HG03135 (cell line): ENCODE measurements at regions not wholly inside any gene's neighbourhood (a gene's known extent, or its start where the extent isn't known, plus 50 kb on each side); places are given as distances from the start of the nearest gene placed in this dataset.
"Not testable (repeated sequence)": the region's sequence is repeated elsewhere in the genome, so short reads cannot be mapped to it uniquely, and the experiment has no call there.

Experiments
- ATAC-seq: cut with Tn5 transposase; IDR thresholded peaks from one replicate; pipeline ENCODE4 v1.9.1; 2021; ENCODE audit warnings: mild to moderate bottlenecking, moderate library complexity; ENCODE audit not compliant: unreplicated experiment

DNA sequence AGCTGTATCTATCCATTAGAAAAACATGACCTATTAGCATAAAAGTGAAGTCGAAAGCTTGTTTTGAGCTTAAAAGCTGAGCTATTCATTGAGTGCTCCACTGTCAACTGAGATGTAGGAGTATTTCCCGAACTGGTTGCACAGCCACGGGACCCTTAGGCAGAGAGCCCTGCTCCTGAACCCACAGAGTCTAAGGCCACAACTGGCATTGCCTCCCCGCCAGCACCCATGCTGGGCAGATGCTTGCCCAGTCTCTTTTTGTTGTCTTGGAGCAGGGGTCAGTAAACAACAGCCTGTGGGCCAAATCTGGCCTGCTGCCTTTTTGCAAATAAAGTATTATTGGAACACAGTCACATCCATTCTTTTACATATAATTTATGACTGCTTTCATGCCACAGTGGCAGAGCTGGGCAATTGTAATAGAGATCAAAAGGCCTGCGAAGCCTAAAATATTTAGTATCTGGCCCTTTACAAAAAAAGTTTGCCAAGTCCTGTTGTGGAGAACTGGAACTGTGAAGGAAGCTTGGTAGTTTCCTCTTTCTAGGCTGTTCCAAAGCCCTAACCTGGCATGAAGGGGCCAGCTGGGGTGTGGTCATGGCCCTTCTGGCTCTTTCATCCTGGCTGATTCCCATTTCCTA, 58.4 kb upstream of the WAPL start:
- no peak for ATAC-seq

DNA sequence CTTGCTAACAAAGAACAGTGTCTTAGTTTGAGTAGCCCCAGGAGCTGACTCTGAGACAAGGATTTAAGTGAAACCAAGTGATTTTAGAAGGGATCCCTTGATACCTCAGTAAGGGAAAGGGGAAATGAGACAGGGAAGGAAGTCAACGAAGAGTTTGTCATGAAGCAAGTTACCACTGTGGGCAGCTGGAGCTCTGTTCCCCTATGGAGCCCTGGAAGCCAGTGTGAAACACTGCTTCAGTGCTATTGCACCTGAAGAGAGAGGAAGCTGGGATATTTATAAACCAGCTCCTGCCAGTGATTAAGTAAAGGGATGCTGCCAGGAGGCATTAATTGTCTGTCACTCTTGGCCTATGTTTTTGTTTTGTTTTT, 58.9 kb upstream of the WAPL start:
- no peak for ATAC-seq

DNA sequence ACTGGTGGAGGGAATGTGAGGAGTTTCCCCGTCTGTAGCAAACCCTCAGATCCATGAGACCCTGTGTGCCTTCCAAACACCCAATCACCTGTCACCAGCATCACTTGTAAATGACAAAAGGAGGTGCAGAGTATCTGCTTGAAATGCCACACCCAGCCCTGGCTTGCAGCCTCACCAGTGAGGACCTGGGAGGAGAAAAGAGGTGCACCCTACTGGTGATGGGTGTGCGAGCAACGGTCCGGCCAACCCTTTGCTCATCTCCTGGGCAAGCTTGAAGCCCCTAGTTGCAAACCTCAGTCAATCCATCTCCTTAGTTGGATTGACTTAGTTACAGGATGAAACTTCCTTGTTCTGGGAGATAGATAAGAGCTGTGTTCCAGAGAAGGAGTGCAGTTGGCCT, 62.4 kb upstream of the WAPL start:
- ATAC-seq = no peak

DNA sequence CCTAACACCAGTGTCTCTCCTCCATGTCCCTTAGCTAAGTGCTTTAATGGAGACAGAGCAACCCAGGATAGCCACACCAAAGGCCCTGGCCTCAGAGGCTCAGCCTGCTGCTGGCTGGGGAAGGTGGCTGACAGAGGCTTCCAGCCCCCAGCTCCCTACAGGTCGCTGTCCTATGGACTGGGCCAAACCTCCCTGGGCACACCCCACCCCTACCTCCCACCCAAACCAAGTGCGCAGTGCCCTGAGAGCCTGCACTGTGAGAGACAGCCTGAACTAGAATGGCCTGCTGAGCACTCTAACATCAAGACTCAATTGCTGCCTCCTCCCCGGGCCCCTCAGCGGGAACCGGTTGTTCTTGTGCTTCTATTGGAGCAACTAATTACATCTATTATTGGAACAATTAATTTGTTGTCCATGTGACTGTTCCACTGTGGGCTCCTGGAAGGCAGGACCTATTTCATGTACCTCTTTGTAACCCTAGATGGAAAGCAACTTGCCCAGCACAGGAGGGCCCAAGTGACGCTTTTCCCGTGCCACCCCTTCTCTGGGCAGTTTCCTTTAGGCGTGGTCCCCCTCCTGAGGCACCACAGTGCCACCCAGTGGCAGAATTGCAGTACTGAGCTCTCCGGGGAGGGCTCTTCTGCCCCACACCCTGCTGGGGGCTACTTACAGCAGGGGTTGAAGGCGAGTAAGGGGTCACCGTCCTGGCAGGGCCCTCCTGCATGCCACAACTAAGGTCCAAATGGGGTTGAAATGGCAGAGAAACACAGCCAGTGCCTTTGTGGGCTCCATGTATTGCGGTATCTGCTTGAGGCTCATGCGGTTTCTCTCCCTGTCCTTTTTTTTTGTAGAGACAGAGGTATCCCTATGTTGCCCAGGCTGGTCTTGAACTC, 63.7 kb upstream of the WAPL start:
- peak; percentile 87 for ATAC-seq

DNA sequence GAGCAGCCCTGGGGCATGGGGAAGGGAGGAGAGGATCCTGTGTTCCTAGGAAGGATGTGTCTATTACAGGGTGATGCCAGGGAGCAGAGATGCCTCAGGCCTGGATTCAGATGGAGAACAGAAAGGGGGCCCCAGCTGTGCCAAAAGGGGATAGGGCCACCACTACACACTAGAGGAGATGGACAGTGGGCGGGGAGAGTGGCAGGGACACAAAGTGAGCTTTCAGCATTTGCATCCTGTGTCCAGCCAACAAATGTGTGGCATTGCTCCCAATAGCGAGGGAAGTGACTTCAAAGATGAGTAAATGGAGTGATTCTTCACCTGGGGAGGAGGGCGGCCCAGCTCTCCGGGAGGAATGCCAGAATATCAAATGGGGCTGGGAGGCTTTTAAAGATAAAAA, 64.9 kb upstream of the WAPL start:
- no peak for ATAC-seq

DNA sequence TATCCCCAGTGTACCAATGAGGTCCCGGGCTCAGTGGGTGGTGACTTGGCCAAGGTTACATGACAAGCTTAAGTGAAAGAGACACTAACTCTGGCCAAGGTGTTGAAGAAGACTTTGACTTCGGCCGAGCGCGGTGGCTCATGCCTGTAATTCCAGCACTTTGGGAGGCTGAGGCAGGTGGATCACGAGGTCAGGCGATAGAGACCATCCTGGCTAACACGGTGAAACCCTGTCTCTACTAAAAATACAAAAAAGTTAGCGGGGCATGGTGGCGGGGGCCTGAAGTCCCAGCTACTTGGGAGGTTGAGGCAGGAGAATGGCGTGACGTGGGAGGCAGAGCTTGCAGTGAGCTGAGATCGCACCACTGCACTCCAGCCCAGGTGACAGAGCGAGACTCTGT, 65.6 kb upstream of the OPN4 start:
- not testable (repeated sequence) for ATAC-seq

DNA sequence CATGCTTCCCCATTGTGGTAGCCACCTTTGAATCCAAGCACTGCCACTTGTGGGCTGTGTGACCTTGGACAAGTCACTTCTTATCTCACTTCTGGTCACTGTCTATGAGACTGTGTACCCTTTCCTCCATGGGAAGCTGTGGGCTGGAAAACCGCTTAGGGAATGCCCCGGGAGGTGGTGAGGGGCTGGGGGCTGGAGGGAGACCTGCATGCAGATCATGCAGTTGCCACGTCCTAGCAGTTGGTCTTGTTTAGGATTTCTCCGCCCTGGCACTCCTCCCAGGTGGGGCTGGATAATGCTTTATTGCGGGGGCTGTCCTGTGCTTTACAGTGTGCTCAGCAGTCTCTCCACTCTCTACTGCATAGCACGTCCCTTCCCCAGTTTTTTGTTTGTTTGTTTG, 62.9 kb upstream of the OPN4 start:
- no peak for ATAC-seq

DNA sequence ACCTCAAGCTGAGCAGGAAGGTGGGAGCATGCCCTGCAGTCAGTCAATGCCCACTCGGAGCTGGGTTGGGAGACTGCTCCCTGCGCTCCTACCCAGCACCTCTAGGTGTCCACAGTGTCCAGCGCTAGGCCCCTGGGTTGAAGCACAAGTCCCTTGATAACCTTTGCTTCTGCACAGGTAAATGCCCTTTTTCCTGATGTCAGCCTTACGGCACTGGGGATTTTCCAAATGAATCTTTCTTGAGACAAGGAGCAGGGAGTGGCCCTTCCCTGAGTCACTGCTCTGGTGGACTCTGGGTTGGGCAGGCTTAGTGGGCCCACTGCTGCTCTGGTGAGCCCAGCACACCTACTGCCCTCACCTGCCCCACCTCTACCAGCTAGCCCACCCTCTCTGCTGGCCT, 61.9 kb upstream of the OPN4 start:
- no peak for ATAC-seq

DNA sequence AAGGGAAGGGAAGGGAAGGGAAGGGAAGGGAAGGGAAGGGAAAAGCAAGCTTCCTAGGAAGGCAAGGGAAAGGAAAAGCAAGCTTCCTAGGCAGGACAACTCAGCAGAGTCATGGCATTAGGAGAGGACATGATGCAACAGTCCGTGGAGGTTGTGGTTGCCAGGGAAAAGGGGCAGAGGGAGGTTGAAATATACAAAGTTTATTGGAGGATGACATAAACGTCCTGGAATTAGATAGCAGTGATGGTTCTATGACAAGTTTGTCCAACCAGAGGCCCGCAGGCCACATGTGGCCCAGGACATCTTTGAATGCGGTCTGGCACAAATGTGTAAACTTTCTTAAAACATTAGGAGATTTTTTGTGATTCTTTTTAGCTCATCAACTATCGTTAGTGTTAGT, 59.8 kb upstream of the OPN4 start:
- no peak for ATAC-seq

DNA sequence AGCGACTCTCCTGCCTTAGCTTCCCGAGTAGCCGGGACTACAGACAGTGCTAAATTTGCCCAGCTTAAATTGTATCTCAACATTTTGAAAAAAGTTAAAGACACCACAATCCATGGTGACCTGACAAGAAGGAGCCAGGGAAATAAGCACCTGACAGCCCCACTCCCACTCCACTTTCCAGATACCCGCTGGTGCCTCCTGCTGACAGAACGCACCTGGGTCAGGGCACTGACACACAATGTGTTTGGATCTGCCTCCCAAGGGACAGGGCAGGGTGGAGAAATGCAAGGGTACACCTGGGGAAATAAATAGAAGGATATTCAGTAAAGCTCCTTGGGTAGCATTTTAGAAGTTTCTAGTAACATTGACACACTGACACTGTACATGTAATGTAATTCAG, 58.9 kb upstream of the OPN4 start:
- no peak for ATAC-seq

DNA sequence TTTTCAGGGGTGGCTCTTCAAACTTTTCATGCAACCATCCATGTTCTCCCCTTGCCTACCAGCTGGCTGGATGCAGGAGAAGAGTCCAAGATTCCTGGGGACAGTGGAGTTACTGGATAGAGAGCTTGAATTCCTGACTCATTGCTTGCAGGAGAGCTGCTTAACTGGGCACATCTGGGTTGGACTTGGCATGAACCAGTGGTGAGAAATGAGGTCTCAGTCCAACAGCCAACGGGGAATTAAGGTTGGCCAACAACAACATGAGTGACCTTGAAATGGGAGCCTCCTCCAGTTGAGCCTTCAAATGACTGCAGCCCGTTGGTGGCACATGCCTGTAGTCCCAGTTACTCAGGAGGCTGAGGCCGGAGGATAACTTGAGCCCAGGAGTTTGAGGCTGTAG, 58.1 kb upstream of the OPN4 start:
- no peak for ATAC-seq

DNA sequence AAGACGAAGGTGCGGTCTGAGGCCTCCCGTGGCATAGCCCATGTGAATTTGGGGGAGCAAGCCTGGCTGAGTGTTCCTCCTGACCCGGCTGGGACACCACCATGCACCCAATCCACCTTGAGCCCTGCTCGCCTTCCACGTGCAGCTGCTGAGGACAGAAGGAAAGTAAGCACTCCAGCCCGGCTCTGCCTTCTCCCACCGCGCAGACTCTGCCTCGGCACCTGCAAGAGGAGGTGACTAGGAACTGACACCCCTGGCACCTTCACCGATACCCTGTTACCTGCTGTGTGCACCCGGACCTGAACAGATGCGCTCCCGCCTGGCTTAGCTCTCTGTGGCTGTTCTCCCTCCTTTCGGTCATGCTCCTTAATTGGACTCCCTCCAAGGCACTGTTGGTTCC, 57.0 kb upstream of the OPN4 start:
- ATAC-seq = no peak

DNA sequence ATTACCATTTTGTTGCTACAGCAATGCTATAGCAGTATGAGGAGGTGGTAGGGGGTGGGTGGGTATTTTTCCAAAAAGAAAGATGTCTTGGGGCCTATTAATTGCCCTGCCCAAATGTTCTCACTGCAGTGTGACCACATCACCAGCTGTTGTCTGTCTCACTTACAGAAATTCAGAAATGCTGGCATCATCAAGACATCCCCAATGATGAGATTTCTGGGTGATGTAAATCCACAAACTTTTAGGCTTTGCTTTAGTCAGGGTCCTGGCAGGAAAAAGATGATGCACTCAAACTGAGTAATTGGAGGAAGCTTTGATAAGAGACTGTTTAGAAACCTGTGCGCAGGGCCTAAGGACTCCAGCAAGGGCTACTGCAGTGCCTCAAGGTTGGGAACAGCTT, 56.2 kb upstream of the OPN4 start:
- ATAC-seq = no peak

DNA sequence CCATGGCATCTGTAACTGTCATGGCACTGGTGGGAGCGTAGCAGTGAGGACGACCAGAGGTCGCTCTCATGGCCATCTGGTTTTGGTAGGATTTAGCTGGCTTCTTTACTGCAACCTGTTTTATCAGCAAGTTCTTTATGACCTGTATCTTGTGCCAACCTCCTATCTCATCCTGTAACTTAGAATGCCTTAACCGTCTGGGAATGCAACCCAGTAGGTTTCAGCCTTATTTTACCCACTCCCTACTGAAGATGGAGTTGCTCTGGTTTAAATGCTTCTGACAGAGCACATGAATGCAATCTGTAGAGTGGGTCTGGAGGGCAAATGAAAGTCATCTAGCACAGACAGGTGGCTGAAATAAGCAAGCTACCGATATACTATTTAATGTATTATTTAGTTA, 55.3 kb upstream of the OPN4 start:
- ATAC-seq = no peak

DNA sequence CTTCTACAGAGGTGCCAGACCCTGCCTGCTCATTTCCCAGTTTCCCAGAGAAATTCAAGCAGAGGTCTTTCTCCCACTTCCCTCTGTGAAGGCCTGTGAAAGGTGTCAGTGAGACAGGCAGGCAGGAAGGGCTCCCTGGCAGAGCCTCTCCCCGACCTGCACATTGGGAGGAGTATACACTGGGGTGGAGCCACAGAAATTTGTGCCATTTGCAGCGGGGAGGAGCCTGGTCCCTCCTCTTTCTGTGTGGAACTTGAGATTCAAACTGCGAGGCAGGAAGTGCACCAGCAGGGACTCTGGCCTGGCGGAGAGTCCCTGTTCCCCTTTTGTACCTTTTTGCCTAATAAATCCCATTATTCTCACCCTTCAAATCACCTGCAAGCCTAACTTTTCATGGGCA, 54.6 kb upstream of the OPN4 start:
- peak; percentile 79 for ATAC-seq

DNA sequence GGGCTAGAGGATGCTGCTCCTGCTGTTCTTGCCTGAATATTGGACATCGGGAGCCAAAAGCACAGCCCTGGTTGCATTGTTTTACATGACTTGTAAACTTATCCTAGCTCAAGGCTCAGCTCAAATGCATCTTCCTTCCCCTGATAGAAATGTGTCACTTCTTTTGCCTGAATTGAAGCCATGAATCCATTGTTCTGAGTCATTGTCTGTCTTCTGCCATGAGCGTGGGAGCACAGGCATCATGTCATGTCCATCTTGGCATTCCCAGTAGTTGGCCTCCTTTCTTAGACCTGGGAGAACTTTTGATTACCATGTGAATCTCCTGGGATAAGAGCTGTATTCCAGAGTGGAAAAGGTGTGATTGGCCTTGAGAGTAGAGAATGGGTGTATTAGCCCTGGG, 54.1 kb upstream of the OPN4 start:
- no peak for ATAC-seq

DNA sequence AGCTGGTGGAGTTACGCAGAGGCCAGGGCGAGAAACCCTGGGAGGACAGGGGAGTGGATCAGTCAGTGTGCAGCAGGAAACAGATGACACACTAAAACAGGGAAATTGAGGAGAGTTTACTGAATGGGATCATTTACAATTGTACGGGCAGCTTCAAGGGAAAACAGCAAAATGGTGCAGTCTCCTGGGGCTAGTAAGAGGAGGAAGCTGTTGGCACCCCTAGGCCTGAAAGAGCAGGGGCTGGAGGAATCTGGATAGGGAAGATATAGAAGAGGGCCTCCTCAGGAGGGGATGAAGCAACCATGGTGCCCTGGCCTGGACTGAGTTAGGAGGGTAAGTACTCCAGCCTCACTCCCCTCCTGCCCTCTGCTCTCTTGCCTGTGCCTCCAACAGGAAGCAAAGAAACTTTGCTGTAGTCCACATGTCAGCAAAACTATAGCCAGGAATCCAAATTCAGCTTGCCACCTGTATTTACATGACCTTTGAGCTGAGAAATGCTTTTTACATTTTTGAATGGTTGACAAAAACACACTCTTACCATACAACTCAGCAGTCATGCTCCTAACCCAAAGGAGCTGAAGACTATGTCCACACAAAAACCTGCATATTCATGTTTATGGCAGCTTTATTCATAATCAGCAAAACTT, 52.3 kb upstream of the OPN4 start:
- no peak for ATAC-seq

DNA sequence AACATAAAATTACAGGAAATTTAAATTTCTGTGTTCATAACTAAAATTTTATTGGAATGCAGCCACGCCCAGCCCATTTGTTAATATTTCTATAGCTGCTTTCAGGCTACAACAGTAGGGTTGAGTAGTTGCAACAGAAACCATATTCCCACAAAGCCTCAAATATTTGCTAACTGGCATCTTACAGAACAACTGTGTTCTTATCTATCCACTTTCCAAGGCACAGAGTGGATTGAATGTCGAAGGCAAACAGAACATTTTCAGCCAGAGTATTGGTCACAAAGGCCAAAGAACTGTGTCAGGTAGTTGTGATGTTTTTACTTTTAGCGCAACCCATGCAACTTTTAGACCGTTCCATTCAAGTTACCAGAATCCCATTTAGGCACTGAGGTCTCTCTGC, 51.1 kb upstream of the OPN4 start:
- ATAC-seq = no peak
